Right ventricle myocardium inferior (tissue), 1 donor: ENCODE measurements at regions not wholly inside any gene's neighbourhood (a gene's known extent, or its start where the extent isn't known, plus 50 kb on each side); places are given as distances from the start of the nearest gene placed in this dataset.

ENCODE experiments used
- ATAC-seq: fragments of 200-7000 bp; cut with Tn5 transposase; one replicate; pipeline ENCODE4 v1.9.1; 2020; ENCODE audit warnings: mild to moderate bottlenecking, moderate library complexity
- DNase-seq: peaks from one replicate; pipeline ENCODE4 v3.0.0; 2021; ENCODE audit errors: missing footprints
- intact Hi-C: fragments of 100-400 bp; cut with DNase I; formaldehyde crosslinking; loops from one replicate; pipeline ENCODE4 v1.11.0; 2022
- donor health status: DM: no; HTN: yes; CAD: no; lungs with severe emphysema.

- intact Hi-C loops: no loop called here
- DNase-seq (no peak), ATAC-seq (no peak)
Observed at GRCh38 chr2:117631152-117631945, 183.1 kb upstream of the DDX18 start.

- no peak for ATAC-seq
- DNase-seq: no peak
- intact Hi-C loops: no loop called here
Observed at GRCh38 chr2:117635481-117635880, 179.0 kb upstream of the DDX18 start.

GRCh38 chr2:117639401-117639800 lies 175.1 kb upstream of the DDX18 start:
- DNase-seq (no peak), ATAC-seq (no peak)
- intact Hi-C loops: no loop called here

- intact Hi-C loops: no loop called here
- ATAC-seq: no peak
- no peak for DNase-seq
Observed at GRCh38 chr2:117644403-117644802, 170.1 kb upstream of the DDX18 start.

GRCh38 chr2:117645458-117645857 lies 169.0 kb upstream of the DDX18 start:
- no peak for ATAC-seq
- intact Hi-C loops: no loop called here

GRCh38 chr2:117646099-117646498 lies 168.4 kb upstream of the DDX18 start:
- ATAC-seq (no peak), DNase-seq (no peak)
- intact Hi-C loops: no loop called here

More at GRCh38 chr2:117645458-117645857, 169.0 kb upstream of the DDX18 start:
- DNase-seq: no peak

- intact Hi-C loops: no loop called here
- no peak for ATAC-seq
- DNase-seq: no peak
Observed at GRCh38 chr2:117646872-117647271, 167.6 kb upstream of the DDX18 start.

- no peak for ATAC-seq
- DNase-seq: no peak
- intact Hi-C loops: no loop called here
Observed at GRCh38 chr2:117656546-117656945, 157.9 kb upstream of the DDX18 start.

- ATAC-seq (no peak), DNase-seq (no peak)
- intact Hi-C loops: no loop called here
Observed at GRCh38 chr2:117661619-117662018, 152.9 kb upstream of the DDX18 start.

GRCh38 chr2:117674172-117674571 lies 140.3 kb upstream of the DDX18 start:
- intact Hi-C loops: no loop called here
- DNase-seq: no peak
- ATAC-seq: no peak

GRCh38 chr2:117679952-117680351 lies 134.5 kb upstream of the DDX18 start:
- ATAC-seq (no peak), DNase-seq (no peak)
- intact Hi-C loops: no loop called here

- DNase-seq (no peak), ATAC-seq (no peak)
- intact Hi-C loops: no loop called here
Observed at GRCh38 chr2:117684919-117685318, 129.6 kb upstream of the DDX18 start.

GRCh38 chr2:117686699-117687098 lies 127.8 kb upstream of the DDX18 start:
- intact Hi-C loops: no loop called here
- DNase-seq (no peak), ATAC-seq (no peak)

GRCh38 chr2:117691595-117691994 lies 122.9 kb upstream of the DDX18 start:
- DNase-seq (no peak), ATAC-seq (no peak)
- intact Hi-C loops: no loop called here

- no peak for DNase-seq
- ATAC-seq: no peak
- intact Hi-C loops: no loop called here
Observed at GRCh38 chr2:117692001-117692763, 122.3 kb upstream of the DDX18 start.

GRCh38 chr2:117693154-117693553 lies 121.3 kb upstream of the DDX18 start:
- ATAC-seq (no peak), DNase-seq (no peak)
- intact Hi-C loops: no loop called here

- DNase-seq (no peak), ATAC-seq (no peak)
- intact Hi-C loops: no loop called here
Observed at GRCh38 chr2:117693651-117694050, 120.8 kb upstream of the DDX18 start.

- intact Hi-C loops: no loop called here
- no peak for DNase-seq
- no peak for ATAC-seq
Observed at GRCh38 chr2:117698287-117698686, 116.2 kb upstream of the DDX18 start.

GRCh38 chr2:117698819-117699218 lies 115.7 kb upstream of the DDX18 start:
- ATAC-seq (no peak), DNase-seq (no peak)
- intact Hi-C loops: no loop called here

GRCh38 chr2:117700471-117700870 lies 114.0 kb upstream of the DDX18 start:
- intact Hi-C loops: no loop called here
- DNase-seq: no peak
- no peak for ATAC-seq
